Activated CD4-positive, alpha-beta T cell treated with anti-CD3 and anti-CD28 coated beads, Interleukin-2, Interleukin-6, amounts not matched to agents 100 ng/mL and 50 ng/mL, durations not matched to agents 16 hours and 8 hours (primary cell): ENCODE measurements at regions not wholly inside any gene's neighbourhood (a gene's known extent, or its start where the extent isn't known, plus 50 kb on each side); places are given as distances from the start of the nearest gene placed in this dataset.

Experiments
- DNase-seq: peaks from one replicate; pipeline ENCODE4 v3.0.0-alpha.2; 2020

GRCh38 chr9:28034242-28034641 lies 461.0 kb upstream of the C9orf72 start:
- DNase-seq: no peak

GRCh38 chr9:28037968-28038367 lies 464.7 kb upstream of the C9orf72 start:
- no peak for DNase-seq

DNA sequence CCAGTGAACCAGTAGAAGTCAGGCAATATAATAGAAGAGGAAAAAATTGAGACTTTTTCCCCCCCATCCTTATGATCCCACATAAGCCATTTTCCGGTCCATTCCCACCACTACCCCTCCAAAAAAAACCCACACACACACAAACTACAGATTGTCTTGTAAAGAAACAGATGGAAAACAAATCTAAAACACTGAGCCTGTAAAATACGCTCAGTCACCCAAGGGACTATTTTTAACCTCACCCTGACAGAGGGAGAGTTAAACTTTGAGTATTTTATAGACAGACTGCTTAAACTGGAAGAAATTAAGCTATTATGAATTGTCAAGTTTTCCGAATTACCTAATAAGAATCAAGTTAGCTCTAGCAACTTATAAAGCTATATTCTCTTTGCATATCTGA lies 471.8 kb upstream of the C9orf72 start:
- DNase-seq: no peak

DNA sequence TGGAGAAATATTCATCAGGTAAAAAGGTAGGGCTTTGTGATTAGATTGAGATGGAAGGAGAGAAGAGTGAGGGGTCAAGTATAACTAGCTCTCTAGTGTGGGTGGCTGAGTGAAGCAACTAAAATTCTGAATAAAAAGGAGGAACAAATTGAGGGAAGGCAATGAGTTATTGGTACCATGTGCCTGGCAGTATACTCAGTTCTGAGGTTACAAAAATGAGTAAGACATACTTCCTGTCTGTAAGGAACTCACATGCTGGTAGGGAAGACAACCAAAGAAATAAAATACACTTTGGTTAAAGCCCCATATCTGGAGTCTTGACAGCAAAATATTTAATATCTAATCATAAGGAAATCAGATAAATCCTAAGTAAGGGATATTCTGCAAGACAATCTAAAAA lies 476.8 kb upstream of the C9orf72 start:
- DNase-seq: no peak

GRCh38 chr9:28050941-28051340 lies 477.7 kb upstream of the C9orf72 start:
- DNase-seq: no peak

- no peak for DNase-seq
Measured at GRCh38 chr9:28051559-28052503, 478.6 kb upstream of the C9orf72 start.

DNA sequence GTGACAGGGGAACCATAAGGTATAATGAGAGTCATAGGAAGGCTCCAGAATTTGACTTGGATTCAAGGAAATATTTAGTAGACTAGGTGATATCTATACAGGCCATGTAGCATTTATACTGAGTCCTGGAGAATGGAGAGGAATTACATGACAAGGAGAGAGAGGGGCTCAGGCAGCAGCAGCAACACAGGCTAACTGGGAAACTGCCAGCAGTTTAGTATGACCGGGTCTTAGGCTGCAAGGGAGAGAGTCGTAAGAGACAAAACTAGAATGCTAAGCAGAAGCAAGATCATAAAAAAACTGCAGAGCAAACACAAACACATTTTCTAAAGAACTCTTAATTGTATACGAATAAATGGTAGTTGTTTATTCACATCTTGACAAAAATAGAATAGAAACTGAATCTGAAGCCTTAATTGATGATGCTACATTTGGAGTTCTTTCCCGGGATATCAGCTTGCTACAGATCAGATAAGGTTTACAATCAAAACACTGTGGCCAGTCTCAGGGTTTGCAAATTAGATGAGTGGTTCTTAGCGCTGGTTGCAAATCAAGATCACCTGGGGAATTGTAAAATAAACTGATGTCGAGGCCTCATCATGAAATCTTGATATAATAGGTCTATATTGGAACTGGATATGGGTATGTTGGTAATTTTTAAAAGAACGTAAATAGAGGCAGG lies 480.0 kb upstream of the C9orf72 start:
- no peak for DNase-seq

GRCh38 chr9:28056006-28056405 lies 482.7 kb upstream of the C9orf72 start:
- DNase-seq: no peak

- DNase-seq: no peak
Measured at GRCh38 chr9:28056466-28056865, 483.2 kb upstream of the C9orf72 start.

DNA sequence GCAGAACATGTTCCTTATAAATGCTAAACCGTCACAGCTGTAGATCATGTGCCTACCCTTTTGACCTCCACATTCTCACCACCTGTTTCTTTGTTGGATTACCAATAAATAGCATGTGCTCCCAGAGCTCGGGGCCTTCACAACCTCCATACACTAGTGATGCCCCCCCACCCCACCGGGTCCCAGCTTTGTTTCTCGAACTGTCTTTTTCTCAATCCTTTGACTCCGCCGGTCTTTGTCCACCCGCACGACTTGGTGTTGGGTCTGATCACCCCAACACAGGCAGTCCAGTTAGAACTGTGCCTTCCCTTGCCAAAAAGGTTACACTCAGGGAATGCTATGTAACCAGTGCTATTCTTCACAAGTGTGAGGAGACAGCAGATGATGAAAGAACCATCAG lies 485.9 kb upstream of the C9orf72 start:
- DNase-seq: no peak

- DNase-seq: no peak
Measured at GRCh38 chr9:28064241-28064815, 491.0 kb upstream of the C9orf72 start.

GRCh38 chr9:28073270-28073669 lies 500.0 kb upstream of the C9orf72 start:
- peak; percentile 3 for DNase-seq

DNA sequence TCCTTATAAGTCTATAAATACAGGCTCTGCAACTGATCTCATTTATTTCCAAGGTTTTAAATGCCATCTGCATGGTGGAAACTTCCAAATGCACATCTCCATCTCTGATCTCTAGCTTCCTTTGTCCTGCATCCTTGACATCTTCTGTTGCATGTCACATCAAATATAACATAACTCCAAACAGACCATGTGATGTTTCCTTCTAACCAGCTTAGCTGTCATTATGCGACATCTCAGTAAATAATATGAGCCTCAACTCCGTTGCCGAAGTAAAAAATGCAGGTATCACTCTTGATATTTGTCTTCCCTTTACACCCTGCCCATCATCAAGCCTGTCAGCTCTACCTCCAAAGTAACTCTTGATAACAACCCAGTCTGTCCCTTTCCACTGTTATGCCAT lies 506.4 kb upstream of the C9orf72 start:
- DNase-seq: no peak

DNA sequence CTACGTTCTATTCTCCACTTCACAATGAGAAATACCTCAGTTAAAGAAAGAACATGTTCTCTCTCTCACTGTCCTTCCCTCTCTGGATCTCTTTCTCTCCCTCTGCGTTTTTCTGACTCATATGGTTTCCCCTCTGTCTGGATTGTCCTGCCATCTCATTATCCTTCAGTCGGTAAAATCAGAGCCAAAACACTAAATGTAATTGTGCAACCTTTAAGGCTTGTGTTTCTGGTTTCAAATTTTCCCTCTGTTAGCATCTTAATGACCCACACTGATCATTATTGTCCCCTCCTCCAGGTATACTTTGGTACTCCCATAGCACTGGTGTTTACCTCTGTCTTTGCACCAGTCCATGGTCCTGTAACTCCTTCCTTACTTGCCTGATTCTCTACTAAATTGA lies 509.4 kb upstream of the C9orf72 start:
- no peak for DNase-seq

- DNase-seq: no peak
Measured at GRCh38 chr9:28086881-28087280, 513.6 kb upstream of the C9orf72 start.

DNA sequence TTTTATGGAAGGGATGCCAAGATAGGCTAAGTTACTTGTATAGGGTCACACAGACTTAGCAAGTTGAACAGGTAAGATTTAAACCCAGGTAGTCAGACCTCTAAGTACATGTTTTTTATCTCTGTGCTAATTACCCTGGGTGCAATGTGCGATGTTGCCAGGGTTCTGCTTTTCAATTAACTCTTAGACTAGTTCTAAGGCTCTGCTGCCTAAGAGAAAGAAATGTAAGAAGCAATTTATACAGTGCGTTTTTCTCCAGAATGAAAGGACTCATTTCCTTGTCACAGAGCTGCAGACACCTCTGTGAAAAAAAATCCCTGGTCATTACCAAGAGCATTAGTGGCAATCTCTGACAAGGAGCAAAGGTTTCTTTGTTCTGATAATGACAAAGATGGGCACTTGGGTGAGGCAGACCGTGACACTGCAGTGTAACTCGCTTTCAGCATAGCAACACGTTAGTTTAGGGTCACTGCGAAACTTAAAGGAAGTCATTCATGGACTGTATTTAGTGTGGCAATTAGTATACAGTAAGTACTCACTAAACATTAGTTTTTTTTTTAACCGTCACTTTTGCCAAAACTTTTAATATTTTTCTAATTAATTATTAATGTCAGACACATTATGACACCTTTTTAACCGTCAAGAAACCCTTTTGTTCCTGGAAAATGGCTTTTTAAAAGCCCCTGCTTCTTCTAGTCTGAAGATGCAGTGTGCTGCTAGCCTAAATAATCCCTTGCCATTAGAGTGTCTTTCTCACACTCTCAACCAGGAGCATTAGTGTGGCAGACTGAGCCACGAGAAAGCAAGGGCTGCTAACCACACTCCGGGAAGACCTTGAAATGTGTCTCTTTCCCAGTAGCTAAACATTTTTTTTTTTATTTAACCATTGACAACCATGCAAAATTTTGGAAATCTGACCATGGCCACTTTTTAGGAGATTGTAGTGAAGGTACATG lies 520.0 kb upstream of the C9orf72 start:
- DNase-seq: no peak

- no peak for DNase-seq
Measured at GRCh38 chr9:28101509-28101908, 528.2 kb upstream of the C9orf72 start.

- DNase-seq: no peak
Measured at GRCh38 chr9:28105001-28105400, 531.7 kb upstream of the C9orf72 start.

- no peak for DNase-seq
Measured at GRCh38 chr9:28120184-28120583, 546.9 kb upstream of the C9orf72 start.

DNA sequence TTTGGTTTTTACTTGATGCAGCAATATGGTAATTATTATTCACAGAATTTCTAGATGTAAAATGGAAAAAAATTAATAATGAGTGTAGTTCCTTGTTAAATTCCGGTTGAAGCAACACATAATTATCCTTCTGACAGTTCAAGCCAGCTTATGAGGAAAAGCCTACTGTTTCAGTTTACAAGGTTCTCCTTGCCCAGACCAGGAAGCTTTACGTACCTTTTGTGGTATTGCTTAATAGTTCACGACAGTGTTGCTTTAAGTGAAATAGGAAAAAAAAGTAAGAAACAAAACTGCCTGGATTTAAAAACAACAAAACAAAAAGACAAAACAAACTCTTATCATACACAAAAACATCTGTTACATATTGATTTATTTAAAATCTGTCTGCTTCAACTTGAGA lies 547.3 kb upstream of the C9orf72 start:
- no peak for DNase-seq

GRCh38 chr9:28121366-28121765 lies 548.1 kb upstream of the C9orf72 start:
- DNase-seq: no peak

GRCh38 chr9:28124917-28125316 lies 551.6 kb upstream of the C9orf72 start:
- no peak for DNase-seq

DNA sequence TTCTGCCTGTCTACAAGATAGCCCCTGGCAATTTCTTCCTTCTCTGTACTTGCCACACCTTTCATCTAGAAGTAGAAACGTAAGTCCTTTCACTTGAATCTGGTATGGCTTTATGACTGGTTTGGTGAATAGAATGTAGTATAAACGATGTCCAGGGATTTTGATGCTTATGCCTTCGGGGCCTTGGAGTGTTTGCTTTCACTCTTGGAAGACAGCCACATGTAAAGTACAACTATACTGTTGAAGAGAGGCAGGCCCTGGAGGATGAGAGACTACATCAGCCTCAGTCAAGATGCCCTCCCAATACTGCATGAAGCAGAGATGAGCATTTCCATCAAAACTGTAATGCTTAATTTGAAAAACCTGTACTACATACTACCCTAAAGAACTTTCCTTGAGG lies 553.8 kb upstream of the C9orf72 start:
- DNase-seq: no peak
